KMS-11 (cell line): ENCODE measurements at regions not wholly inside any gene's neighbourhood (a gene's known extent, or its start where the extent isn't known, plus 50 kb on each side); places are given as distances from the start of the nearest gene placed in this dataset.

Experiments used
- H2AFZ ChIP-seq: fragments of 200-600 bp; sonication (generic); 2 replicates; pipeline ENCODE4 v1.6.1; 2016; ENCODE audit warnings: antibody characterized with exemption, mixed run types, low read depth
- H3K27ac ChIP-seq: fragments of 200-600 bp; sonication (generic); 2 replicates; pipeline ENCODE4 v1.6.1; 2016; ENCODE audit warnings: mild to moderate bottlenecking, mixed run types
- H3K27me3 ChIP-seq: fragments of 200-600 bp; sonication (generic); 2 replicates; pipeline ENCODE4 v1.6.1; 2017; ENCODE audit warnings: mild to moderate bottlenecking, low read depth, mixed run types, moderate library complexity; ENCODE audit not compliant: insufficient read depth
- H3K36me3 ChIP-seq: fragments of 200-600 bp; sonication (generic); 2 replicates; pipeline ENCODE4 v1.6.1; 2017; ENCODE audit warnings: mild to moderate bottlenecking, mixed run types; ENCODE audit not compliant: insufficient read depth
- H3K4me1 ChIP-seq: fragments of 200-600 bp; sonication (generic); 2 replicates; pipeline ENCODE4 v1.6.1; 2016; ENCODE audit warnings: mild to moderate bottlenecking, low read depth, mixed run types; ENCODE audit not compliant: poor library complexity, severe bottlenecking
- H3K4me2 ChIP-seq: fragments of 200-600 bp; sonication (generic); 2 replicates; pipeline ENCODE4 v1.7.0; 2016; ENCODE audit warnings: mild to moderate bottlenecking, mixed run types
- H3K4me3 ChIP-seq: fragments of 200-600 bp; sonication (generic); IDR thresholded peaks from 2 replicates; pipeline ENCODE4 v1.6.1; 2017; ENCODE audit warnings: low read depth, low read length, mixed read lengths; ENCODE audit not compliant: insufficient read depth
- H3K79me2 ChIP-seq: fragments of 200-600 bp; sonication (generic); 2 replicates; pipeline ENCODE4 v1.6.1; 2016; ENCODE audit warnings: low read depth, mixed run types; ENCODE audit not compliant: insufficient read depth
- H3K9ac ChIP-seq: fragments of 200-600 bp; sonication (generic); 2 replicates; pipeline ENCODE4 v1.6.1; 2016; ENCODE audit warnings: mild to moderate bottlenecking, mixed run types
- H4K20me1 ChIP-seq: fragments of 200-600 bp; sonication (generic); 2 replicates; pipeline ENCODE4 v1.6.1; 2016; ENCODE audit warnings: mild to moderate bottlenecking, mixed run types; ENCODE audit not compliant: insufficient read depth
- CTCF ChIP-seq: fragments of 200-600 bp; sonication (generic); conservative IDR thresholded peaks from 2 replicates; pipeline ENCODE4 v1.6.1; 2017; ENCODE audit warnings: low read depth, mild to moderate bottlenecking, antibody characterized with exemption, low read length, moderate library complexity, mixed read lengths

GRCh38 chr5:5588386-5588785, 165.9 kb downstream of the ICE1 start:
- no peaks in the 10 kb centered on the region for H3K79me2 ChIP-seq
- H3K36me3 ChIP-seq, result no peaks in the 10 kb centered on the region
- H4K20me1 ChIP-seq, result no peaks in the 10 kb centered on the region
- no peak overlapping the region for H3K27ac ChIP-seq
- H2AFZ ChIP-seq, result no peak overlapping the region
- no peak overlapping the region for H3K9ac ChIP-seq
- H3K27me3 ChIP-seq, result no peaks in the 10 kb centered on the region
- H3K4me2 ChIP-seq, result no peak overlapping the region
- no peak for TF ChIP-seq CTCF
- no peak overlapping the region for H3K4me3 ChIP-seq
- H3K4me1 ChIP-seq, result peaks cover 12% of the 10 kb centered on the region

GRCh38 chr5:5587474-5587873, 165.0 kb downstream of the ICE1 start:
- Histone ChIP-seq H4K20me1 (no peaks in the 10 kb centered on the region), H3K4me1 (peaks cover 12% of the 10 kb centered on the region), H3K4me3 (no peak overlapping the region), H3K27me3 (no peaks in the 10 kb centered on the region), H3K79me2 (no peaks in the 10 kb centered on the region), H3K9ac (no peak overlapping the region), H2AFZ (no peak overlapping the region), H3K27ac (no peak overlapping the region), H3K36me3 (no peaks in the 10 kb centered on the region), H3K4me2 (no peak overlapping the region)
- TF ChIP-seq CTCF, result no peak

- H3K27ac ChIP-seq, result no peak overlapping the region
- no peak for TF ChIP-seq CTCF
- no peaks in the 10 kb centered on the region for H3K36me3 ChIP-seq
- H3K4me3 ChIP-seq, result no peak overlapping the region
- no peak overlapping the region for H2AFZ ChIP-seq
- H3K27me3 ChIP-seq, result no peaks in the 10 kb centered on the region
- H3K79me2 ChIP-seq, result no peaks in the 10 kb centered on the region
- H3K4me1 ChIP-seq, result peaks cover 12% of the 10 kb centered on the region
- no peak overlapping the region for H3K9ac ChIP-seq
- no peaks in the 10 kb centered on the region for H4K20me1 ChIP-seq
- H3K4me2 ChIP-seq, result no peak overlapping the region
Measured at GRCh38 chr5:5586721-5587120, 164.2 kb downstream of the ICE1 start.

- no peak overlapping the region for H3K4me3 ChIP-seq
- no peaks in the 10 kb centered on the region for H3K79me2 ChIP-seq
- peaks cover 12% of the 10 kb centered on the region for H3K4me1 ChIP-seq
- no peak overlapping the region; the same call in 1 of the 2 replicates for H3K4me2 ChIP-seq
- no peaks in the 10 kb centered on the region for H3K36me3 ChIP-seq
- no peak overlapping the region for H3K9ac ChIP-seq
- no peaks in the 10 kb centered on the region for H4K20me1 ChIP-seq
- no peak overlapping the region for H3K27ac ChIP-seq
- H3K27me3 ChIP-seq, result no peaks in the 10 kb centered on the region
- no peak for TF ChIP-seq CTCF
- no peak overlapping the region for H2AFZ ChIP-seq
Measured at GRCh38 chr5:5585751-5586341, 163.4 kb downstream of the ICE1 start.
